ENCODE measurements at regions not wholly inside any gene's neighbourhood (a gene's known extent, or its start where the extent isn't known, plus 50 kb on each side); places are given as distances from the start of the nearest gene placed in this dataset.

DNA sequence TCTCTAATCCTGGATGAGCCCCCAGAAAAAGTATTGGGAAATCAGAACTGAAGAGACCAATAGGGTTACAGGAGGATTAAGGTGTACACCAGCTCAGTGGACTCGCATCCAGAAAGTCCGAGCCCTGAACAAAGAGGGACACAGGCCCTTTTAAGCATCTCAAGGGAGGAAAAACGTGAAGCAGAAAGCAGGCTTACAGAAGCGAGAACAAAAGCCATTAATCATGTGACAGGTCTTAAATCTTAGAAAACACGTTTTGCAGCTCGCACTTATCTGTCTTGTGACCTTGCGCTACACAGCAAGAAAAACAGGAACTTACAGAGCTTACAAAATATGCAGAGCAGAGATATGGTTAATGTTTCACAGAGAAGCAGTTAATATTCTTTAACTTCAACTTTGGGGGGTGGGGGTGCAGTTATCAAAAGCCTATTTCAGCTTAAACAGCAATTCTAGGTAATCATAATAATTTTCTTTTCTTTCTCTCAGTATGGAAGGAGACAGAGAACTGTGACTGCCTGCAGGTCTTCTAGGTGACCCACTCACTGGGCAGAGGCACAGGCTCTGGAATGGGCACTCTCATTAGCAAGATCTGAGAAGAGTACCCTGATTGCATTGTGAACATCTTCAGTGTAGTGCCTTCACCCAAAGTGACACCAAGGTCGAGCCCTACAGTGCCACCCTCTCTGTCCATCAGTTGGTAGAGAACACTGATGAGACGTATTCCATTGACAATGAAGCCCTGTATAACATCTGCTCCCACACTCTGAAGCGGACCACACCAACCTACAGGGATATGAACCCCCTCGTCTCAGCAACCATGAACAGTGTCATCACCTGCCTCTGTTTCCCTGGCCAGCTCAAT lies 65.0 kb upstream of the MOCS1 start:
- no peak for TF ChIP-seq CTCF (IDR thresholded peaks at IDR 0.05; ENCODE audit: partially characterized antibody, unreplicated experiment)
- Mint-ChIP-seq H3K27me3 (ENCODE audit: unreplicated experiment) (no peaks in the 10 kb centered on the region), H3K4me3 (ENCODE audit: unreplicated experiment) (no peak overlapping the region), H3K36me3 (ENCODE audit: unreplicated experiment) (peaks cover 22% of the 10 kb centered on the region), H3K9me3 (ENCODE audit: unreplicated experiment) (peaks cover 9% of the 10 kb centered on the region), H3K4me1 (ENCODE audit: low read depth, unreplicated experiment) (no peaks in the 10 kb centered on the region), H3K27ac (ENCODE audit: unreplicated experiment) (no peak overlapping the region)
- DNase-seq = no peak

GRCh38 chr6:39998126-39998525 lies 63.9 kb upstream of the MOCS1 start:
- Mint-ChIP-seq H3K4me1 (ENCODE audit: low read depth, unreplicated experiment) (no peaks in the 10 kb centered on the region), H3K4me3 (ENCODE audit: unreplicated experiment) (no peak overlapping the region), H3K27ac (ENCODE audit: unreplicated experiment) (no peak overlapping the region), H3K27me3 (ENCODE audit: unreplicated experiment) (no peaks in the 10 kb centered on the region), H3K9me3 (ENCODE audit: unreplicated experiment) (peaks cover 9% of the 10 kb centered on the region), H3K36me3 (ENCODE audit: unreplicated experiment) (peaks cover 22% of the 10 kb centered on the region)
- DNase-seq = no peak
- no peak for TF ChIP-seq CTCF (IDR thresholded peaks at IDR 0.05; ENCODE audit: partially characterized antibody, unreplicated experiment)

GRCh38 chr6:39997101-39997635 lies 62.9 kb upstream of the MOCS1 start:
- peaks cover 9% of the 10 kb centered on the region for H3K9me3 Mint-ChIP-seq (ENCODE audit: unreplicated experiment)
- H3K27me3 Mint-ChIP-seq (ENCODE audit: unreplicated experiment) = no peaks in the 10 kb centered on the region
- H3K27ac Mint-ChIP-seq (ENCODE audit: unreplicated experiment) = no peak overlapping the region
- H3K36me3 Mint-ChIP-seq (ENCODE audit: unreplicated experiment) = peaks cover 28% of the 10 kb centered on the region
- TF ChIP-seq CTCF (IDR thresholded peaks at IDR 0.05; ENCODE audit: partially characterized antibody, unreplicated experiment) = no peak
- H3K4me1 Mint-ChIP-seq (ENCODE audit: low read depth, unreplicated experiment) = no peaks in the 10 kb centered on the region
- no peak for DNase-seq
- H3K4me3 Mint-ChIP-seq (ENCODE audit: unreplicated experiment) = no peak overlapping the region

DNA sequence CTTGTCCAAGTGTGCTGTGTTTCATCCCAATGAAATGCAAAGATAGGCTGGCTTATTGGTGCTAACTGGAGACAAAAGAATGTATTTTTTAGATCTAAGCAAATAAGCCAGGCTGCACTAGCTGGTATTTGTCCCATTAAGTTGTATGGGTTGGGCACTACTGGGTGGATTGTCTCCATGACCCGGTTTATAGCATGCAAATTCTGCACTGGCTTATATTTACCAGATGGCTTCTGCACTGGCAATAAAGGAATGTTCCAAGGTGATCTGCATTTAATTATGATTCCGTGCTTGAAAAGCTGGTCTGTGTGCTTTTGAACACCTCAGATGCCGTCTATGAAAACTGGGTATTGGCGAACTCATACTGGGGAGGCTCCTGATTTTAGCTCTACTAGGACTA lies 61.4 kb upstream of the MOCS1 start:
- DNase-seq = no peak
- Mint-ChIP-seq H3K36me3 (ENCODE audit: unreplicated experiment) (peaks cover 28% of the 10 kb centered on the region), H3K27me3 (ENCODE audit: unreplicated experiment) (no peaks in the 10 kb centered on the region), H3K4me1 (ENCODE audit: low read depth, unreplicated experiment) (no peaks in the 10 kb centered on the region), H3K4me3 (ENCODE audit: unreplicated experiment) (no peak overlapping the region), H3K9me3 (ENCODE audit: unreplicated experiment) (peaks cover 11% of the 10 kb centered on the region), H3K27ac (ENCODE audit: unreplicated experiment) (no peak overlapping the region)
- no peak for TF ChIP-seq CTCF (IDR thresholded peaks at IDR 0.05; ENCODE audit: partially characterized antibody, unreplicated experiment)
